Stimulated activated CD8-positive, alpha-beta memory T cell treated with anti-CD3 and anti-CD28 coated beads, Interleukin-4, amount 100 ng/mL, for 48 hours (primary cell): ENCODE measurements at regions not wholly inside any gene's neighbourhood (a gene's known extent, or its start where the extent isn't known, plus 50 kb on each side); places are given as distances from the start of the nearest gene placed in this dataset.
"Not testable (repeated sequence)": the region's sequence is repeated elsewhere in the genome, so short reads cannot be mapped to it uniquely, and the experiment has no call there.

ENCODE experiments used
- DNase-seq: peaks from one replicate; pipeline ENCODE4 v3.0.0-alpha.2; 2020

DNA sequence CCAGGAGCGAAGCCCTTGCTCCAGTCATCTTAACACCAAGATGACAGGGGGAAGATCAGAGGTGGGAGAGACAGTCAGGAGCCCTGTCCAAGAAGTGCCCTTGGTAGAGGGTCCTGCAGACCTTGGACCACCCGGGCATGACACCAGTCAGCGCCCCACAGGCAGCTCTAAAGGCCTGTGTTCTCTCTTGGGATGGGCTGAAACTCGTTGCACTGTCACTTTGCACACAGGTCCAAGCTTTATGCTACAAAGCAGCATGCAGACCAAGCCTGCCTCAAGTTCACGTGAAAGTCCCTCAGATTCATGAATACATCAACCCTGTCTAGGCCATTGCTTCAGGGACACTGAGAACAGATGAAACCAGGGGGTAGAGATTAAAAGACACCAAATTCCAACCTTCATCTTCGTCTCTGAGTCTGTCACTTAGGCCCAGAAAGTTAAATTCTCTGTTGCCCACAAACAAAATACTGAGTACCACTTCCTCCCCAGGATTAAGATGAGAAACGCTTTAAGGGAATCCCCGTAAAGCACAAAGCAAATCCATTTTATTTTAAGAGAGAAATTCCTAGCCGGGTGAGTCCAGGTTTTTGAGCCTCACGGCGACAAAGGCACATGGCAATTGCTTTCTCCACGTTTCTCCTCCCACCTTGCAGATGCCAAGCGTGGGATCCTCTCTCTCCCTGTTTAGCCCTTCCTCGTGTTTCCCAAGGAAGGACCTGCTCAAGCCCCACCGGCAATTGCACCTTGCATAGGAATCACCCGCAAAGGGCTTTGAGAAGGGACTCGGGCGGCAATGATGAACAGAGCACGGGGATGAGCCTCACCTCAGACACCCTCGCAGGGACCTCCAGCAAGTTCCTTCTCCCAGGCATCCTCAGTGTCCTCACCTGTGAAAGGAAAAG lies 75.0 kb upstream of the ID2 start:
- no peak for DNase-seq

DNA sequence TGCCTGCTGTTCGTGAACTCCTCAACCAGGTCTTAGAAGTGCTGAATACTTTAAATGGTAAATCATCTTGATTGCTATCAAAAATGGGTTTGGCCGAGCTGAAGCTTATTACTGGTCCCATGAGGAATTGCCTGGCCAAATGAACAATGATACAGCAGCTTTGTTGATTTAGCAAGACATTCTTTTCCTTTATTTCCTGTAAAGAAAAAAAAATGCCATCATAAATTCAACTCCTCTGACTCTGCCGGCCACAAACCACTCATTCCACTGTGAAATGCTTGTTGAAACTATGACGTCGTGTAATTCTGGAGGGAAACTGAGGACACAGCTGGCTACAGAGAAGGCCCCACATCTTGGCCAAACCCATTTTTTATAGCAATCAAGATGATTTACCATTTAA lies 74.2 kb upstream of the ID2 start:
- DNase-seq: no peak

DNA sequence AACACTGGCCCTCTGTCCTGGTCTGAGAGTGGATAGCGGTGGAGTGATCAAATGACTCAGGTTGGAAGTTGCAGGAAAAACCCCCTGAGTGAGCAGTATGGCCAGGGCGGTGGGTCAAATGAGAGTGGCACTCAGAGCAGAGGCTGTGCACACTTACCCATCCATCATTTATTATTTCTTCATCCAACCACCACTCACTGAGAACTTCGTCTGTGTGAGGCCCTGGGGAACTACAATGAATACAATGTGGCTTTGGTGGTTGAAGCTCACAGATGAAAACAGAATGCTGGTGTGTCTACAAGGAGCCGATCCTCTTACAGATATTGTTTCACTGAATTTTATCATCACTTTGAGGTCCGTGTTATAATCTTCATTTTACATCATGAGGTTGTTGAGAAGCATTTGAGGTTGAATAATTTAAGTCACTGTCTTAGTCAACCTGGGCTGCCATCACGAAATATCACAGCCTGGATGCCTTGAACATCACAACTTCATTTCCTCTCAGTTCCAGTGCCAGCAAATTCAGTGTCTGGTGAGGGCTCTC lies 73.4 kb upstream of the ID2 start:
- DNase-seq: peak; percentile 53

DNA sequence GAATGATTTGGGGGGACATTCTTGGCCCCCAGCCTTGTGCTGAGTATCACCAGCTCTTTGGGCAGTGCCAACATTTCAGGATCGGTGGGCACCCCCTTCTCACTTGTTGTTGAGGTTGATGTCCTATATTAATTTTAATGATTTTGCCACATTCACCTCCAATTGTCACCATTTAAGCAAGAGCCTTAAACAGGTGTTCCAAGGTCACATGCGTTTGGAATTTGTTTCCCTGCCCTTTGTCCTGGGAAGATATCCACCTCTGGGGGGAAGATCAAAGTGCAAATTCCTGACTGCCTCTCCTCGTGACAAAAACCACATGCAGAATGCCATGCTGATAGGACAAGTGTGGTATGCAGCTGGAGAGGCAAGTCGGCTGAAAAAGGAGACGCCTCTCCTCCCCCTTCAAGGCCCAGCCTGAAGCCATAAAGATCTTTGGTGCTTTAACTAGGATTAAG lies 72.5 kb upstream of the ID2 start:
- no peak for DNase-seq

DNA sequence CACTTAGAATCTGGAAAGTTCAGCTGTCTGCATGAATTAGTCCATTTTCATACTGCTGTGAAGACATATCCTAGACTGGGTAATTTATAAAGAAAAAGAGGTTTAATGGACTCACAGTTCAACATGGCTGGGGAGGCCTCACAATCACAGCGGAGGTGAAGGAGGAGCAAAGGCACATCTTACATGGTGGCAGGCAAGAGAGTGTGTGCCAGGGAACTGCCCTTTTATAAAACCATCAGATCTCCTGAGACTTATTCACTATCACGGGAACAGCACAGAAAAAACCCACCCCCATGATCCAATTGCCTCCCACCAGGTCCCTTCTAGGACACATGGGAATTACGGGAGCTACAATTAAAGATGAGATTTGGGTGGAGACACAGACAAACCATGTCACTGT lies 71.1 kb upstream of the ID2 start:
- not testable (repeated sequence) for DNase-seq

- DNase-seq: no peak
Measured at GRCh38 chr2:8611246-8611645, 70.6 kb upstream of the ID2 start.

- no peak for DNase-seq
Measured at GRCh38 chr2:8611700-8612099, 70.2 kb upstream of the ID2 start.

DNA sequence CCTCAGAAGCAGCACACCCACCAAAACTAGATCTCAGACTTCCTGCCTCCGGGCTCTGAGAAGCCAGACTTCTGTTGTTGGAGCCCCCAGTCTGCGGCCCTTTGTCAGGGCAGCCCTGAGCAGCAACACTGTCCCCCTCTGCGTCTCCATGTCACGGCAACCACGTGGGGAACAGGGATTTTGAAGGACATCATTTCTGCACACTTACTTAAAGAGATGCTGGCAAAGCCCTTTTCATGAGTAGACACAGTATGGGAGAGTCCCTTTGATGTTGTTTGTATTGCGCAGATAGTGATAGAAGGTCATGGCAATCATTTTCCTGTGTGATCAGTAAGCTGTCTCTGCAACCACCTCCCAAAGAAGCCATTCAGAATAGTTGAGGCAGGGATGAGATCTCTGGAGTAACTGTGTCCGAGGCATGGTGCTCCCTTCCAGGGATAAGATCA lies 69.1 kb upstream of the ID2 start:
- DNase-seq: no peak

- DNase-seq: not testable (repeated sequence)
Measured at GRCh38 chr2:8613207-8613999, 68.5 kb upstream of the ID2 start.

- DNase-seq: no peak
Measured at GRCh38 chr2:8614646-8615045, 67.2 kb upstream of the ID2 start.

GRCh38 chr2:8615252-8615575 lies 66.6 kb upstream of the ID2 start:
- no peak for DNase-seq

DNA sequence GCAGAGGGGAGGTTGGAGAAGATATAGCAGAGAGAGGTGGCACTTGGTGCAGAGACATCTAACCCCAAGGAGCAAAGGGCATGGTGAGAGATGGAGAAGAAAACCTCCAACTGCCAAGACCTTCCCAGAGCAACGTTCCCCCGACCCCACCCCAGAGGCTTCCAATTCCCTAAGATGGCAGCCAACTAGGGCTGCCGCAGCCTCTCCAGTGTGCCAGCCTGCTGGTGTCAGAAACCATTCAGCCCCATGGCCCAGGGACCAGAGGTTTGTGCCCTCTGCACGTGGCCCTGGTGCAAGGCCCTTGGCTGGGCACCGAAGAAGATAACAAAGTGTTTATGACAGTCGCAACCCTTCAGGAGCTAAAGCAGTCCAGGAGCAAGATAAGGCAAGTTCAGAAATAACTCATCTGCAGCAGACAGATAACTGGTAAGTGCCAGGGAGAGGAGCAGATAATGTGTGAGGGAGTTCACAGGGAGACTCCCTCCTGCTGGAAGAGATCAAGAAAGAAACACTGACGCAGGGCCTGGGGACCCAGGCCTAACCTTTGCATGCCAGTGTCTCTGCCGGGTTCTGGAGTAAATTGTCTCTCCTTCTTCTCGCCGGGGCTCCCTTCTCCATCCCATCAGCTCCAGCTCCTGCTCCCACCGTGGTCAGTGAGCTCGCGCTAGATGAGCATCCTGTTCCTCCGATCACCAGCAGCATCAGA lies 66.1 kb upstream of the ID2 start:
- no peak for DNase-seq

DNA sequence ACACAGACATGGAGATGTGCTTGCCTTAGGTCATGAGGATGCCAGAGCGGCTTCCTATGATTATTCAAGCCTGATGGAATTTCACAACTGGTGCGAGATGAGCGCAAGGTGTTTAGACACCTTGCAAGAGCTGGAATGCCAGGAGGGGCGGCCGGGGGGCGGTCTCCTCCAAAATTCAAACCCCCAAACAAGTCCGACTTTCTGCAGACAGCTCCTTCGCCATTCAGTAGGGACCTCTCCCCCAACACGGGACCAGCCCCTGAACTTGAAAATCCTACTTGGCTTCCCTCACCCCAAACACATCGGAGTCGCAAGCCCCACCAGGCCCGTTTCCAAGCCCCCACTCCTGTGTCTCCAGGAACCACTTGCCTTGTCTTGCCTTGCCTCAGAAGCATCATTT lies 64.8 kb upstream of the ID2 start:
- DNase-seq: no peak

- no peak for DNase-seq
Measured at GRCh38 chr2:8617590-8617989, 64.3 kb upstream of the ID2 start.

DNA sequence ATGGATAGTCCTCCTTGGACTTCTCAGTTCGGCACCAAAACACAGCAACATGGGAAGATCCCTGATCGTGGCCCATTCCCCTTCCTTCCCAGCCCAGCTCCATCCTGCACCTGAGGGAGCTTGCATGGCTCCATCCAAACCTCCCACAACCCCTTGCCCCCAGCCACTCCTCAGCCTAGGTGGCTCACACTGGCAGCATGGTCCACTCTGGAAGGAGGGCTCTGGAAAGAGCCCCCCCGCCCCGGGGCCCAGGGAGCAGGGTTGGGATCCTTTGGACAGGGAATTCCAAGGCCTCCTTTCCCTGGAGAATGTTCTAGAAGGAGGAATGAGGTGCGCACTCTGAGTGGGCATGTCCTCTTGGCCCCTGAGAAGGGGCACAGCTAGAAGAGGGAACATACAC lies 62.8 kb upstream of the ID2 start:
- DNase-seq: no peak

GRCh38 chr2:8620611-8621382 lies 61.1 kb upstream of the ID2 start:
- no peak for DNase-seq

- no peak for DNase-seq
Measured at GRCh38 chr2:8622199-8622911, 59.5 kb upstream of the ID2 start.

DNA sequence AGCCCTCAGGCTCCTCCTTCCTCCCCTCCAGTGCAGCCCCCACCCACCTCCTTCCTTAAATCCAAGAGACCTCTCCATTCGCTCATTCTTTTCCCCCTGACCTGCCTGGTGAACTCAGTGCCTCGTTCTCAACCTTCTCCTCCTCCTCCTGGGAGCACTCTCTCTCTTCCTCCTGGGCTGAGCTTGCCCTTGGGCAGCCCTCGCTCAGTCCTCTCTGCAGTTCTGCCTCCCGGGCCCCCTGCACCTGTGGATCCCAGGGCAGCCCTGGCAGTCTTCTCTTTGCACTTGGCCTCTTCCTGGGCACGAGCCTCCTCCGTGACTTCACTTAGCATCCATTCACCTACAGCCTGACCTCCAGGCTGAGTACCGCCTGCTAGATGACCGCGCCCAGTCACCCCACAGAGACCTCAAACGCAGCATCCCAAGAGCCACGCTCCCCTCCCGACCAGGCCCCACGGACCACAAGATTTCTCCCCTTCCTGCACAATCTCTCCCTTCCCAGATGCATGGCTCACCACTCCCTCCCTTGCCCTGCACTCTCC lies 58.9 kb upstream of the ID2 start:
- no peak for DNase-seq

DNA sequence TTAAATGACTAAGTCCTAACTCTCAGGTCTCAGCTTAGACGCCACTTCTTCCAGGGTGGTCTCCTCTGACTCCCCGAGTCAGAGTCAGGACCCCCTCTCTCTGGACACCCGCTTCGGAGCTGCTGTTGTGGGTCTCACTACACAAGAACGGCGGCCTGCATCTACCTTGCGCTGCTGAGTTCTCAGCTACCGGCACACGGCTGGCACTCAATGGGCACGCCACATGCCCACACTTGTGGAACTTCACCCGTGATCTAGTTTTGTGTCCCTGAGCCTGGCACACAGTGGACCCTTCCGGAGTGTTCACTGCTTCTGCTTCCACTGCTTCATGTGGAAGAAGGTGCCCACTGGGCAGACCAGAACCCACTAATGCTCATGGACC lies 58.3 kb upstream of the ID2 start:
- no peak for DNase-seq

DNA sequence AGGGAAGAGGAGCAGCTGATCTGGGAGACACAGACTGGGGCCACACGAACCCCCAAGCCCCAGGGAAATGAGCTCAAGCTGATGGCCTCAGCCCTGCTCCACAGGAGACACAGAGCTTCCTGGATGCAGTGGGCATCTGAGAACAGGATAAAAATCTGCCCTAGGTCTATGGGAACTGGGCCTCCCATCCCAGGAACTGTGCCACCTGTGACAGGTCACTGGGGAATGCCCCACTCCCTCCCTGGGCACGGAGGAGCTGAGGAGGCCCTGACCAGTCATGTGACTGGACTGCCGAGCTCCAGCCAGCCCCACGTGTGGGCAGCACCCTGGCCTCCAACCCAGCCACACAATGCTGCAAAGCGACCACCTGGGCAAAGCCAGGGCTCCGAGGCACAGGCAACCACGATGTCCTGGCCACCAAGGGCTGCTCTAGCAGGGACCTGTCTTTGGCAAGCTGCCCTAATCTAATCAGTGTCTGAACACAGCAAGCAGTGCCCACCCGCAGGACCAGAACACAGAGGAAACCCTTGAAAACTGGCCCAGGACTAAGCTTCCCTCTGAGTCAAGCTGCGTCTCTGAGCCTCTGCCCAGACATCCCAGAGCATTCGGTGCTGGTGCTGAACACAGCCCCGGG lies 57.8 kb upstream of the ID2 start:
- DNase-seq: no peak

GRCh38 chr2:8624855-8625398 lies 56.9 kb upstream of the ID2 start:
- no peak for DNase-seq
